ENCODE measurements at regions not wholly inside any gene's neighbourhood (a gene's known extent, or its start where the extent isn't known, plus 50 kb on each side); places are given as distances from the start of the nearest gene placed in this dataset.

DNA sequence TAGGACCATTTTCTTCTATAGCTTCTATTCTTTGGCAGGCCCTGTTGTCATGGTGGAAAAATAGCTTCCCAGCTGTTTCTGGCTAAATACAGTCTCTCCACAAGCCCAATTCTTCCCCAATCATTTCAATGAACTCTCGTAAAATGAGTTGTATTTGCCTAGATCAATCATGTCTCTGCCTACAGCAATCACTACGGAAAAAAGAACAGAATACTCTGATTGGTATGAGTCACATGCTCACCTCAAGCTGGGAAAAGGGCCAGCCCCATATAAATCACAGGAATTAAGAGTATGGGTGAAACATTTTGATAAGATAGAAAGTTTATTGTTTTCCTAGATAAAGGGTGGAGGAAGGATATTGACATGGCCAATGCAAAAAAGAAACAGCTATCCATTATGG, 711.4 kb downstream of the EFNA5 start:
- Histone ChIP-seq H3K4me1 (no peaks in the 10 kb centered on the region), H3K27ac (no peak overlapping the region), H3K36me3 (ENCODE audit: insufficient read depth in 1 of 2, low read depth in 1 of 2) (no peaks in the 10 kb centered on the region), H3K9me3 (no peaks in the 10 kb centered on the region), H3K4me3 (no peak overlapping the region), H3K27me3 (ENCODE audit: insufficient read depth in 3 of 3, low read length in 2 of 3) (no peaks in the 10 kb centered on the region)
- WGBS, 3 donors, result 69 to 78% (median 72%) methylated on average over 2 of the region's 2 CpGs
- intact Hi-C loops (cut with DNase I), result no loop called here
- no peak for DNase-seq
- TF ChIP-seq, protein P1, sequence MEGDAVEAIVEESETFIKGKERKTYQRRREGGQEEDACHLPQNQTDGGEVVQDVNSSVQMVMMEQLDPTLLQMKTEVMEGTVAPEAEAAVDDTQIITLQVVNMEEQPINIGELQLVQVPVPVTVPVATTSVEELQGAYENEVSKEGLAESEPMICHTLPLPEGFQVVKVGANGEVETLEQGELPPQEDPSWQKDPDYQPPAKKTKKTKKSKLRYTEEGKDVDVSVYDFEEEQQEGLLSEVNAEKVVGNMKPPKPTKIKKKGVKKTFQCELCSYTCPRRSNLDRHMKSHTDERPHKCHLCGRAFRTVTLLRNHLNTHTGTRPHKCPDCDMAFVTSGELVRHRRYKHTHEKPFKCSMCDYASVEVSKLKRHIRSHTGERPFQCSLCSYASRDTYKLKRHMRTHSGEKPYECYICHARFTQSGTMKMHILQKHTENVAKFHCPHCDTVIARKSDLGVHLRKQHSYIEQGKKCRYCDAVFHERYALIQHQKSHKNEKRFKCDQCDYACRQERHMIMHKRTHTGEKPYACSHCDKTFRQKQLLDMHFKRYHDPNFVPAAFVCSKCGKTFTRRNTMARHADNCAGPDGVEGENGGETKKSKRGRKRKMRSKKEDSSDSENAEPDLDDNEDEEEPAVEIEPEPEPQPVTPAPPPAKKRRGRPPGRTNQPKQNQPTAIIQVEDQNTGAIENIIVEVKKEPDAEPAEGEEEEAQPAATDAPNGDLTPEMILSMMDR (IDR thresholded peaks at IDR 0.05), result no peak
- no peak for ATAC-seq

DNA sequence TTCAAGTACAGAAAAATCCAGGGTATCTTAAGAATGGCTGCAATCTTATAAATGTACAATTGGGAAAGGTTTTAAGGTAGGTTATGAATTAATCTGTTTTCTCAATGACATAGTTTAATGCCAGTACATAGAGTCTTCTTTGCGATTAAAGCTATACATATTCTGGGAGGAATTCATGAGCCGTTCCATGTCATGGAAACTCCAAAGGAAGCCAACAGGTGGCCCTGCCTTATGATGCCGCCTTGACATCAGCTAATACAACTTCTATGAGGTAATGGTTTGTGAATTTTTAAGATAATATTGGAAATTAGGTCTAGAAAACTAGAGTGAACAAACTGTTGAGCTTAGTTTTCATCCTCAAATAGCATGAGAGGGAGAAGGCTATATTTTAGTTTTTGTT, 713.4 kb downstream of the EFNA5 start:
- Histone ChIP-seq H3K9me3 (no peaks in the 10 kb centered on the region), H3K27ac (no peak overlapping the region), H3K36me3 (ENCODE audit: insufficient read depth in 1 of 2, low read depth in 1 of 2) (no peaks in the 10 kb centered on the region), H3K4me1 (no peaks in the 10 kb centered on the region), H3K4me3 (no peak overlapping the region), H3K27me3 (ENCODE audit: insufficient read depth in 3 of 3, low read length in 2 of 3) (no peaks in the 10 kb centered on the region)
- DNase-seq (no peak), ATAC-seq (no peak)
- WGBS, 3 donors, result 28 to 71% (median 63%) methylated on average over 3 of the region's 3 CpGs
- intact Hi-C loops (cut with DNase I), result no loop called here
- TF ChIP-seq, protein P1 (IDR thresholded peaks at IDR 0.05), result no peak

DNA sequence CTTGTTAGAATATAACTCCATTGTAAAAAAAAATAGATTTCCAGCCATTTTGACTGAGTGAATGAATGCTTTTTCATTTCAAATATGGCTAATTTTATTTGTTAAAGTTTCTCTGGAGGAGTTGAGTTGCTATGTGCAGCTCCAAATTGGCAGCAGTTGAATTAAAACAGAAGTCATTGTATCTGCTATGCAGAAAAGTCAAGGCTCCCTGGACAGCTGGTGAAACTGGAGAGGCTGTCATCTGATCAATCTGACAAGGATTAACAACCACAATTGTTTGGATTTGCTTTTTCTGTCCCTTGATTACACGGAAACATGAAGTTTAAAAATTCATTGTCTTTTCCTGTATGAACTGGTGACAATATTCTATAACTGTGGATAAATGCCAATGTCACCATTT, 713.9 kb downstream of the EFNA5 start:
- Histone ChIP-seq H3K36me3 (ENCODE audit: insufficient read depth in 1 of 2, low read depth in 1 of 2) (no peaks in the 10 kb centered on the region), H3K9me3 (no peaks in the 10 kb centered on the region), H3K4me3 (no peak overlapping the region), H3K27me3 (ENCODE audit: insufficient read depth in 3 of 3, low read length in 2 of 3) (no peaks in the 10 kb centered on the region), H3K4me1 (no peaks in the 10 kb centered on the region), H3K27ac (no peak overlapping the region)
- TF ChIP-seq, protein P1 (IDR thresholded peaks at IDR 0.05), result no peak
- no peak for ATAC-seq
- DNase-seq, result no peak
- intact Hi-C loops (cut with DNase I), result no loop called here
- WGBS, 3 donors, result 12 to 21% (median 21%) methylated on average over 1 of the region's 1 CpG

DNA sequence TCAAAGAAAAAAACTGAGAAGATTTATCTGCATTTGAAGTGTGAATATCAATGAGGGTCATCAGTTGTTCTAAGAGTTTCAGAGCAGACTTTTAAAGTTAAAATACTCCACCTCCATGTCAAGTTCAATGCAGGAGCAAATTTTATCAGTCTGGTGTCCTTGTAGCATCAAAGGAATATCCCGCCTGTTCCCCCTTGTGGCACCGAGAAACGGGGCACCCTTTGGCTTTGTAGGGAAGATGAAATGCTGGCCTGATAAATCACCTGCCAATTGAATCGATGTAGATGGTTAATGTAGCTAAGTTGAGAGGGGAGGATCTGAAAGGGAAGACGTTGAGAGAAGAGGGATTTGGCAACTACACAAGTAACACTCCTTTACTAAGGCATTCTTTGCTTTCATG, 714.5 kb downstream of the EFNA5 start:
- intact Hi-C loops (cut with DNase I), result no loop called here
- H3K4me3 ChIP-seq, result no peak overlapping the region
- TF ChIP-seq, protein P1 (IDR thresholded peaks at IDR 0.05), result no peak
- WGBS, 3 donors, result 64 to 71% (median 65%) methylated on average over 5 of the region's 5 CpGs
- no peaks in the 10 kb centered on the region for H3K9me3 ChIP-seq
- no peak for DNase-seq
- H3K27me3 ChIP-seq (ENCODE audit: insufficient read depth in 3 of 3, low read length in 2 of 3), result no peaks in the 10 kb centered on the region
- no peak for ATAC-seq
- H3K36me3 ChIP-seq (ENCODE audit: insufficient read depth in 1 of 2, low read depth in 1 of 2), result no peaks in the 10 kb centered on the region
- no peak overlapping the region for H3K27ac ChIP-seq
- no peaks in the 10 kb centered on the region for H3K4me1 ChIP-seq

DNA sequence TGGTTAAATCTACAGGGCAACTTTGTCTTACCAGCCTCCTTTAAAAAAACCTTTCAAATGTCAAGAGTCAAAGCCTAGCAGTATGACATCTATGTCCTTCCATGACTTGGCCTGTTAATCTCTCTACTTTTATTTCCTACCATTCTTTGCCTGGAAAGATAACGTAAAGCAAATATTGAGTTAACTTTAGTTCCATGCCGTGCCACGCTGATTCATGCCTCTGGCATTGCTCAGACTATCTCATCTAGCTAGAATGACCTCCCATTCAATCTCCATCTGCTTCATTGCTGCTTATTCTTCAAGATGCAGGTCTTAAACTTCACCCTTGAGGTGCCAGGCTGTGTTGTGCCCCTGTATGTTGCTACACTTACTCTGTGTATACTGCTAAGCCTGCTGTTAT, 729.8 kb downstream of the EFNA5 start:
- DNase-seq (no peak), ATAC-seq (no peak)
- TF ChIP-seq, protein P1 (IDR thresholded peaks at IDR 0.05), result no peak
- H3K4me1 ChIP-seq, result no peaks in the 10 kb centered on the region
- H3K9me3 ChIP-seq, result no peaks in the 10 kb centered on the region
- H3K36me3 ChIP-seq (ENCODE audit: insufficient read depth in 1 of 2, low read depth in 1 of 2), result no peaks in the 10 kb centered on the region
- WGBS, 3 donors, result 78 to 80% (median 79%) methylated on average over 3 of the region's 3 CpGs
- no peak overlapping the region for H3K4me3 ChIP-seq
- intact Hi-C loops (cut with DNase I), result no loop called here
- no peak overlapping the region for H3K27ac ChIP-seq
- no peaks in the 10 kb centered on the region for H3K27me3 ChIP-seq (ENCODE audit: insufficient read depth in 3 of 3, low read length in 2 of 3)
